HG02623 (cell line): ENCODE measurements at regions not wholly inside any gene's neighbourhood (a gene's known extent, or its start where the extent isn't known, plus 50 kb on each side); places are given as distances from the start of the nearest gene placed in this dataset.

Experiments
- ATAC-seq: cut with Tn5 transposase; IDR thresholded peaks from one replicate; pipeline ENCODE4 v1.9.1; 2021; ENCODE audit warnings: moderate library complexity; ENCODE audit not compliant: unreplicated experiment

DNA sequence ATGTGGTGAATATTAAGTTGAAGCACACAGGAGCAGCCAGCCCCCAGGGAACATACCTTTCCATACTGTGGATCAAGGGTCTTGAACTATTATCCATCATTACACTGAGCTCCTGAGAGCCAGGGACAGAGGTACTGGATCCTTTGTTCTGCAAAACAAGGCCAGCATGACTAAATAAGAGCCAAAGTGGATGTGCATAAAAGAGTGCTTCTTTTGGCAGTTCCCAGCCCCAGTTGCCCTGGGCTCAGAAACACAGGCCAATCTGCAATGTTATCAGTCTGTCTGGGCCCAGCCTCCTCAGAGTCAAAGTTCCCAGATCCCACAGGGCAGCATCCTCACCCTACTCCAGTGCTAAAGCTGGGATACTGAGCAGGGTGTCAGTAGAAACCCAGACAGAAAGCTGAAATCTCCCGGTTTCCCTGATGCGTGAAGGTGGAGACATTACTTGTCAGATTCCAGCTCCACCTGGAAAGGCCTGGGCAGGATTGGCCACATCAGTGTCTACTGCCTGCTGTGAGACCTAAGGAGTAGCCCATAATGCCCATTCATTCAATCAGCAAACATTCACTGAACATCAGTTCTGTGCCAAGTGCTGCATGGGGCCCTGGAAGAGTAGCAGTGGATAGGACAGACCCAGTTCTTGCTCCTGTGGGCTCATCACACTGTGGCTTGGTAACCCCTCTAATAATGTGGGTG, 342.7 kb downstream of the CXCL12 start:
- no peak for ATAC-seq

DNA sequence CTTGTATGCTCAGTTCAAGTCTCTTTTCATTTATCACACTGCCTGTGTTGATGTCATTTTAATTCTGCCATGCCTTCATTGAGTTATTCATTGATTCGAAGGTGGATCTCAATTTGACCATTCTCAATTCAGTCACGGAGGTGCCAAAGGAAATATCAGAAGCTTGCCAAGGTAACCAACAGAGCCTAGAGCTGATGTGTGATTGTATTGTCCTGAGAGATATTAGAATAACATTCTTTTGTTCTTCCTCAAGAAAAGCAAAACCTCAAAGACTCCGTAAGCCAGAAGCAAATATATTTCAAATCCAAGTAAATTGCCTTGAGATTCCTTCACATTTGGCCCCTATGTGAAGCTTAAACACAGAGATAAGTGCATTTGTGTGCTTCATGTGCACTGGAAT, 345.3 kb downstream of the CXCL12 start:
- no peak for ATAC-seq

GRCh38 chr10:44036425-44036824, 348.5 kb downstream of the CXCL12 start:
- no peak for ATAC-seq

DNA sequence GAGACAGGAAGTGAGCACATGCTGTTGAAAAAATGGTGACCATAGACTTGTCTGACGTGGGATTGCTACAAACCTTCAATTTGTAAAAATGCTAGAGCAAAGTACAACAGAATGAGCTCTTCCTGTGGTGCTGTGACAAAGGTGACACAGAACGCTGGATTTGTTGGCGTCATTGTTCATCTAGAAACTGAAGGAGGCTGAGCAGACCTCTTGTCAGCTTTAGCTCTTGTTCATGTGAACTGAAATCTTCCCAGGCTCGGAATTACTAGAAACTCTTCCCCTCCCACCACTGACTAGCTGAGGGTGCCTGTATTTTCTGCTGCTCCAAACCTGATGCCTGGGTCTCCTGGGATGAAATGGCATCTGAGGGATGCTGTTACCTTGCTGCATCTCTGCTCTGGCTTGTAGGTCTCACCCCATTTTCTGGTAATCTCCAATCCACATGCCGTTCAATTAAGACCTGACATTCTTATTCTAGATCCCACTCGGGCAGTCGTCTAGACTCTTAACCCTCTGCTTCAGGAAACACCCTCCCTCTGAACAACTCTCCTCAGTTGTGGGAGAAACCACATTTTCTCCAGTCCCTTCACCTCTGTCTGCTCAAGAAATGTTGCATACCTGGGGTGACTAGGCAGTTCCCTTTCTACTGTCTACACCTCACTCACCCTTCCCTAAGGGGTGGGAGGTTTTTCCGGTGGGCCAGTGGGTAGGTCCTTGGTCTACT, 349.3 kb downstream of the CXCL12 start:
- ATAC-seq = no peak

DNA sequence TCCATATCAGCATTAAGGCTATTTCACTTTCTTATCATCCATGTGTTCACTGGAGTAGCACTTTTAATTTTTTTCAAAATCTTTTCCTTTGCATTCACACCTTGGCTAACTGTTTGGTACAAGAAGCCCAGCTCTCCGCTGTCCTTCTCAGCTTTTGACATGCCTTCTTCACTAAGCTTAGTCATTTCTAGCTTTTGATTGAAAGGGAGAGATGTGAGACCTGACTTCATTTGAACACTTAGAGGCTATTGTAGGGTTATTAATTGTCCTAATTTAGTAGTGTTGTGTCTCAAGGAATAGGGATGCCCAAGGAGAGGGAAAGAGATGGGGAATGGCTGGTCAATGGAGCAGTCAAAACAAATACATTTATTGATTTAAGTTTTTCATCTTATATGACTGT, 350.0 kb downstream of the CXCL12 start:
- ATAC-seq = no peak

DNA sequence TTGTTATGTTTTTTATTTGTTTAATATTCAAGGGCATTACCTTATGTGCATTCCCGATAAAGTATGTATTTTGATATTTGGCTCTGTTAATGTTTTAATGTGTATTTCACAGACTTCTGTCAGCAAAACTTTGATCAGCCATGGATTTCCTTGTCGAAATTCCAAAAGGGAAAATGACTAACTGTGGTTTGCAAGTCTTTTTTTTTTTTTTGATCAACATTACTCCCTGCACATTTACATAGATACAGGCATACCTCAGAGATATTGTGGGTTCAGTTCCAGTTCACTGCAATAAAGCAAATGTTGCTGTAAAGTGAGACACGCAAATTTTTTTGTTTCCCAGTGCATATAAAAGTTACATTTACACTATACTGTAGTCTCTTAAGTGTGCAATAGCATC, 351.9 kb downstream of the CXCL12 start:
- ATAC-seq = no peak

GRCh38 chr10:44032216-44032615, 352.7 kb downstream of the CXCL12 start:
- no peak for ATAC-seq

DNA sequence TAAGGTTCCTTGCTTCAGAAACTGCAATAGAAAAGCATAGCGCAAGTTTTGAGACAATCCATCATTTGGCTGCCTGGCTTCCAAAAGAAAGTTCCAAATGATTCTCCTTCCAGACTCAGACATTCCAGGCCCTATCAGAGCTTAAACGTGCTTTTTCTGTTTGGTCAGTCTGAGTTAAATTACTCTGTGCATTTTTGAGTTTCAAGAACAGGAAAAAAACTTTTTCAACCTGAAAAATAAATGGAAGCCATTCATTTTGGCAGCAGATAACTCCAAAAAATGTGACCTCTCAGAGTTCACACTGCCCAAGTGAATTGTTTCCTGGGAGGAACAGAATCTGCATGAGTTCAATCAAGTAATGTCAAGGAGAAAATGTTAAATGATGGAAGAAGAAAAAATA, 354.2 kb downstream of the CXCL12 start:
- ATAC-seq = no peak

DNA sequence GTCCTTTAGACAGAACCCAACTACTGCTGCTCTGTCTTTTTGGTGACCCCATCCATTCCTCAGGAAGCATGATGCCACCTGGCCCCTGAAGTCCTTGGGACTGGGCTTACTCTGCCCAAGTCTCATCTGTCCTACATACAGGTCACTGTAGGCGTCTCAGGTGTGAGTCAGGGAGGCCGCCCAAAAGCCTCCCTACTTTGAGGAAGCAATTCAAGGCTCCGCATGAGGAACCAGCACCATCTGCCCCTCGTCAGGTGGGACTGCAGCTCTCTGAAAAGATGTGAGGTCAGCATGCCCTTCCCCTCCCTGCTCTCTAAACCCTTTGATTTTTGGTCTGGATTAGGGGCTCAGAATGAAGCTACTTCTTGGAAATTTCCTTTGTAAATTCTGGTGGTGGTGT, 354.8 kb downstream of the CXCL12 start:
- peak; percentile 90 for ATAC-seq

DNA sequence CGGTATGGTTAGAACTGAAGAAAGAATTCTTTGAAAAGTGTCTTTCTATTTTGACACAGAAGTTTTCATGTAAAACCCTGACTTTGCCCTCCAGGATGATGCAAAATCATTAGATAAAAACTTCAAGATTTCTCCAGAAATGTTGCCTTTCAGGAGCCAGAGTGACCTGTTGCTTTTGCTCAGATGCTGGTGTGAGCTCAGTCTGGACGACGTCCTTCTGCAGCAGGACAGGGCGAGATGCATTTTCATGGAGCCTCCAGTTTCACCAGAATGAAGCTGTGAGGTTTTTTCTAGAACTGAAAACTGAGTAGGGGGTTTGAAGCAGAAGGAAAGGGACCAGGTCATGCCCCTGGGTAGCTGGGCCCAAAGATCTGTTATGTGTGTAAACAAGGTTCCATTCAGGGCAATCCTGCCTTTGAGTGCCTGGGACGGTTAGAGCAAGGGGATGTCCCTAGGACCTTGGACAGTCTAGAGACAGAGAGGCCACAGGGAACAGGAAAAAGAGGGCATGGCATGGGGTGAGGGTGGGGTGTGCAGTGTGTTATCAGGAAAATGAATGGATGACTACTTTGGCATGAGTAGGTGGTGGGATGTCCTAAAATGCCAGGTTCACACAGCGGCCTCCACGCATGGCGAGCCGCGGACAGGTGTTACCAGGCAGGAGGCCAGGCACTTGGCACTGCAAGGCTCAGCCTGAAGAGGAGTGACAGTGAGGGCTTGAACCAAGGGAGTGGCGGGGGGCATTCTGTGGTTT, 356.3 kb downstream of the CXCL12 start:
- no peak for ATAC-seq

GRCh38 chr10:44024356-44025116, 360.4 kb downstream of the CXCL12 start:
- ATAC-seq = no peak

DNA sequence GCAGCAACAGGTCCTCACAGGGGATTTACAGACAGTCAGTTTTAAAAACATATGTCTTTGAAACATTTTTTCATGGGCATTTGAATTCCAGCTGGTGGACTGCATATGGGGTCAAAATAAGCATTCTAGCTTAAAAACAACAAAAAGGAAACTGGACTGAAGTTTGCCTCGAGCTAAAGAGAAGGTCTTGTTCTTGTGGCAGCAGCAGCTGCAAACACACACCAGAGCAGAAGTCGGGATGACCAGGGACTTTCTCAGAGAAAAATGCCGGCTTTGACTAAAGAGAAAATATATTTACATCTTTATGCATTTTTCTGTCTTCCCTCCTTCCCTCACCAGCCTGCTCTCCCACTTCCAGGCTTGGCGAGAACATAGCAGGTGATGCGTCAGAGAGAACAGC, 361.4 kb downstream of the CXCL12 start:
- ATAC-seq = no peak

DNA sequence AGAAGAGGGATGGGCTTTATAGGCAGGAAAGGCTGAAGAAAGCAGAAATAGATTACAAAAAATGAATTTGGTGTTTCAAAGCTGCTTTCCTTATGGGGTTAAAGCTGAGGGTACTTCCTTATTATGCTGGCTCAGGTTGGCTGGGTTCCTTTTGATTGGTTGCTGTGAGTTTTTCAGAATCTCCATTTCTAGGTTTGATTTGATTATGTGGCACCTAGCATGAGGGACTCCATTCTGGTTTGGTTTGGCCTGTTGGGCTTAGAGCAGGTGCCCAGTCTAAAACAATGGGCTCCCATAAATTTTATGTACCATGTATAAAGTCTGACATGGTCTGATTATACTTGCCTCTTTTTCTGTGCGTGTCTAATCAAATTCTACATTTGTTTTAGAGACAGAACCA, 362.7 kb downstream of the CXCL12 start:
- ATAC-seq = no peak

DNA sequence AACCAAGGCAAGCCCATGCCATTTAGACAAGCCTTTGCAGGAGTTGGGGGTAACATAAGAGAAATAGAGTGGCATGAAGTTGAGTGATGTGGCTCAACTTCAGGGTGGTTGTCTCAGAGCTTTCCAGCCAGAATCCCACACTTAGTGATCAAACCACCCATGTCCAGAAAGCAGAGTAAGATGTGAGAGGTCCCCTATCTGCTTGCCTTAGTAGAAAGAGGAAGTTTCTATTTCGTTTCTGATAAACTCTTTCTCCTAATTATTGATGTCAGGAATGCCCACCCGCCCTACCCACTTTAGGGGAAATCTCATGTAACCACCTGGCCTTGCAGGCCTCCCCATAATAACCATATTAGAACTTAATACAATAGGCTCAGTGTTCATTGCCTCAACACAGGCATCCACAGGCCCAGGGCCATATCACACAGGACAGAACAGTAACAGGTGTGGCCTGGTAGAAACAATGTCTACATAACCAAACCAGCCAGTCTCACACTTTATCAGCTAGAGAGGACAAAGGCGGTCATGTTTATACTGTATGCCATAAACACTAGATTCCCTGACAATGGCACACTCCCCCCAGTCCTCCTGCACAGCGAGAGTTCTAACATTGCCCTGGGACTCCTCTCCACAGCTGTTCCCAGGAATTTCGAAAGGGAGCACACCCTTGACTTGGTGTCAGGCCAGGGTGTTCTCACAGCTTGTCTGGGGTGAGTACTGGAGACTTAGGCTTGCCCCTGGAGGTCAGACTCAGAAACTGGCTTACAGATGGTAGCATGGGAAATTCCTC, 364.4 kb downstream of the CXCL12 start:
- peak; percentile 47 for ATAC-seq

GRCh38 chr10:44017483-44018145, 367.3 kb downstream of the CXCL12 start:
- no peak for ATAC-seq

- ATAC-seq = no peak
Observed at GRCh38 chr10:44016589-44017482, 368.1 kb downstream of the CXCL12 start.

DNA sequence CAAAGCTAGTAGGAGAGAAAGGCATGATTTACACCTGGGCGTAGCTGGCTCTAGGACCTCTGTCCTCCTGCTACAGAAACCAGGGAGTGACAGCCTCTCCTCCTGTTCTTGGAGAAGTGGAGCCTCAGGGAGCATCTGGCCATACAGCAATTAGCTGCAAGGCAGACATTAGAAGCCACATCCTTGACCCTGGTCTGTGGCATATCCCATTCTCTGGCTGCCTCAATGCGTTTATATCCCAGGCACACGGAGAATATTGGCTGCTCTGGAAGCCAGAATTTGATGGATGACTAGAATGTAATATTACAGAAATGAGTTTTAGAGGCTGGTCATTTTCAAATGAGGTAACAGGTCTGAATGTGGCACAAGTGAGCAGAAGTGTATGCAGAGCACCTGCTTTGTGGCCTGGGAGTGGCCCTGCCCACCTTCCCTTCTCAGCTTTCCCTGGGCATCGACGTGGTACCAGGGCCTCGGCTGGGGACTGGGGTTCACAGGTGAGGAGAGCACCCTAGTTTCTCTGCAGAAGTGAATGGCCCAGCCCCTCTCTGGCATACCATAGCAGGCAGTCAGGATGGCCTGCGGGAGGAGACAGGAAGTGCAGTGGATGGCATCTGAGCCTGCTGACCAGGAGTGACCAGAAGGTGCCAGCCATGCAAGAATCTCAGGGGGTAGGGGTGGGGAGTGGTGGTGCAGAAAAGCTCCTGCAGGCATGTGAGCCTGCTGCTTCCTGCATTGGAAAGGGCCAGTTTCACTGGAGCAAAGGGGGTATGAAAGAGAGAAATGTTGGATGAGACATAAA, 367.2 kb upstream of the ZNF32 start:
- no peak for ATAC-seq

- ATAC-seq = no peak
Observed at GRCh38 chr10:44014644-44015250, 366.1 kb upstream of the ZNF32 start.
